ENCODE measurements at regions not wholly inside any gene's neighbourhood (a gene's known extent, or its start where the extent isn't known, plus 50 kb on each side); places are given as distances from the start of the nearest gene placed in this dataset.

DNA sequence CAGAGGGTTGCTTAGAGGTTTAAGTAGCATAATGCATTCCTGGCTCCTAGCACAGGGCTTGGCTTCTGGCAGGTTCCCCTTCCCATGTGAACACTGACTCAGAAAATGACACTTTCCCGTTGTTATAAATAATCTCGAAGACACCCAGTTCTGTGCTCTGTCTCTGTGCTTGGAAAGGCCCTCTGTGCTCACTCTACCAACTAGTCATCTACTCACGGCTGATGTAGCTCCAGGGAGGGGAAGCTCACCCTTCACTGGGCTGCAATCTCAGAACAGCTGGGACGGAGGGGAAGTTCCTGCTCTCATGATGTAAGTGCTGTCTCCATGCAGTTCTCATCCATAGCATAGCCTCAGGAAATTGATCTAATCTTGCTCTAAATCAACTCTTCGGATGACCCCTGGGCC lies 230.5 kb upstream of the ASIC2 start:
- Histone ChIP-seq H3K9me3 (ENCODE audit: low read depth, low read length, poor library complexity, severe bottlenecking) (no peaks in the 10 kb centered on the region), H3K27ac (ENCODE audit: low read depth, low read length, poor library complexity, severe bottlenecking) (no peak overlapping the region), H3K36me3 (ENCODE audit: insufficient read depth, low read length, poor library complexity, severe bottlenecking) (no peaks in the 10 kb centered on the region), H3K27me3 (replicated peaks; ENCODE audit: insufficient read depth, low read depth, low read length, poor library complexity) (no peaks in the 10 kb centered on the region), H3K4me3 (ENCODE audit: low read depth, low read length, poor library complexity, severe bottlenecking) (no peak overlapping the region), H3K4me1 (ENCODE audit: insufficient read depth, low read length, poor library complexity, severe bottlenecking) (no peaks in the 10 kb centered on the region)
- ChIA-PET CTCF (no interaction called here), POLR2A (ENCODE audit: low non-redundant PET) (no interaction called here)
- intact Hi-C loops (cut with micrococcal nuclease; ENCODE audit: unreplicated experiment), result loop anchor here (5.0 to 10.0 kb wide), 2 partner anchors 149 to 219 kb away; no protein-coding TSS in a partner anchor
- TF ChIP-seq, protein P1, sequence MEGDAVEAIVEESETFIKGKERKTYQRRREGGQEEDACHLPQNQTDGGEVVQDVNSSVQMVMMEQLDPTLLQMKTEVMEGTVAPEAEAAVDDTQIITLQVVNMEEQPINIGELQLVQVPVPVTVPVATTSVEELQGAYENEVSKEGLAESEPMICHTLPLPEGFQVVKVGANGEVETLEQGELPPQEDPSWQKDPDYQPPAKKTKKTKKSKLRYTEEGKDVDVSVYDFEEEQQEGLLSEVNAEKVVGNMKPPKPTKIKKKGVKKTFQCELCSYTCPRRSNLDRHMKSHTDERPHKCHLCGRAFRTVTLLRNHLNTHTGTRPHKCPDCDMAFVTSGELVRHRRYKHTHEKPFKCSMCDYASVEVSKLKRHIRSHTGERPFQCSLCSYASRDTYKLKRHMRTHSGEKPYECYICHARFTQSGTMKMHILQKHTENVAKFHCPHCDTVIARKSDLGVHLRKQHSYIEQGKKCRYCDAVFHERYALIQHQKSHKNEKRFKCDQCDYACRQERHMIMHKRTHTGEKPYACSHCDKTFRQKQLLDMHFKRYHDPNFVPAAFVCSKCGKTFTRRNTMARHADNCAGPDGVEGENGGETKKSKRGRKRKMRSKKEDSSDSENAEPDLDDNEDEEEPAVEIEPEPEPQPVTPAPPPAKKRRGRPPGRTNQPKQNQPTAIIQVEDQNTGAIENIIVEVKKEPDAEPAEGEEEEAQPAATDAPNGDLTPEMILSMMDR (conservative IDR thresholded peaks at IDR 0.05; ENCODE audit: low read depth, low read length), result no peak
- no peak for TF ChIP-seq EZH2 (IDR thresholded peaks at IDR 0.05; ENCODE audit: borderline replicate concordance, low read depth, low read length, poor library complexity, severe bottlenecking)
- no peak for DNase-seq (ENCODE audit: low spot score)
- no TSS peak for BruUV-seq (replicated peaks)

DNA sequence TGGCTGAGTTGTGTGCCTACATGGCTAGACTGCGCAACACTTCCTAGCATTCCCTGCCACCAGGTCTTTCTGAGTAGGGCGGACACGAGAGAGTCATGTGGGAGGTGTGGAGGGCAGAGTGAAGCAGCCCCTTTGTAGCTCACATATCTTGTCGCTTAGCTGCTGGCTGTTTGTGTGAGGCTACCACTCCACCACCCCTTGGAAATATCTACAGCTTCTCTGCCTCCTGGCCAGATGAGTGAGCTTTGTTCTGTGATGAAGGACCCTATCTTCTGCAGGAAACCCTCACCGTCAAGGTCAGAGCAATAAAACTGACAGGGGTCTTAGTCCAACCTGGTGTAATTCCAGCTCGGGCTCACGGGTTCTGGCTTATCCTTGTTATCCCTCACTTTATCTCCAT lies 232.1 kb upstream of the ASIC2 start:
- Histone ChIP-seq H3K4me3 (ENCODE audit: low read depth, low read length, poor library complexity, severe bottlenecking) (no peak overlapping the region), H3K36me3 (ENCODE audit: insufficient read depth, low read length, poor library complexity, severe bottlenecking) (no peaks in the 10 kb centered on the region), H3K9me3 (ENCODE audit: low read depth, low read length, poor library complexity, severe bottlenecking) (no peaks in the 10 kb centered on the region), H3K27ac (ENCODE audit: low read depth, low read length, poor library complexity, severe bottlenecking) (no peak overlapping the region), H3K27me3 (replicated peaks; ENCODE audit: insufficient read depth, low read depth, low read length, poor library complexity) (no peaks in the 10 kb centered on the region), H3K4me1 (ENCODE audit: insufficient read depth, low read length, poor library complexity, severe bottlenecking) (no peaks in the 10 kb centered on the region)
- ChIA-PET CTCF (no interaction called here), POLR2A (ENCODE audit: low non-redundant PET) (no interaction called here)
- DNase-seq (ENCODE audit: low spot score), result no peak
- intact Hi-C loops (cut with micrococcal nuclease; ENCODE audit: unreplicated experiment), result loop anchor here (10.0 kb wide), 1 partner anchor 220 kb away; no protein-coding TSS in a partner anchor
- BruUV-seq (replicated peaks), result no TSS peak
- TF ChIP-seq, protein P1 (conservative IDR thresholded peaks at IDR 0.05; ENCODE audit: low read depth, low read length), result no peak
- TF ChIP-seq EZH2 (IDR thresholded peaks at IDR 0.05; ENCODE audit: borderline replicate concordance, low read depth, low read length, poor library complexity, severe bottlenecking), result no peak

DNA sequence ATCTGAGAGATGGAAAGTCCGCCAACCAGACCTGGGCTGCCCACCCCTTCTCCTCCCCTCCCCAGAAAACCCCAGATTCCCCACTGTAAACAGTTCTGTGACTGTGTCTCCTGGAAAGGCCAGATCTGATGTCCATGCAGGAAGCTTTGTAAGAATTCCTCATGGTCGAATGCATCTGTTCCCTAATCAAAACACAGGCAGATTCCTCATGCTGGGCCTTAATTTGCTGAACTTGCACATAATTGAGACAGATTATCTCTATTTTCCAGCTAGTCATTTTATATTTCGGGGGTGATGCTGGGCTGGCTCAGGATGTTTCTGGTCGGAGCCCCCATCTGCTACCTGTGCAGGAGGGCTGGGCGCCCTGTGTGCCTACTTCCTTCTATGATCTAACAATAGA lies 233.6 kb upstream of the ASIC2 start:
- intact Hi-C loops (cut with micrococcal nuclease; ENCODE audit: unreplicated experiment), result loop anchor here (10.0 kb wide), 1 partner anchor 222 kb away; no protein-coding TSS in a partner anchor
- Histone ChIP-seq H3K4me1 (ENCODE audit: insufficient read depth, low read length, poor library complexity, severe bottlenecking) (no peaks in the 10 kb centered on the region), H3K9me3 (ENCODE audit: low read depth, low read length, poor library complexity, severe bottlenecking) (no peaks in the 10 kb centered on the region), H3K4me3 (ENCODE audit: low read depth, low read length, poor library complexity, severe bottlenecking) (no peak overlapping the region), H3K27me3 (replicated peaks; ENCODE audit: insufficient read depth, low read depth, low read length, poor library complexity) (no peaks in the 10 kb centered on the region), H3K27ac (ENCODE audit: low read depth, low read length, poor library complexity, severe bottlenecking) (no peak overlapping the region), H3K36me3 (ENCODE audit: insufficient read depth, low read length, poor library complexity, severe bottlenecking) (no peaks in the 10 kb centered on the region)
- no TSS peak for BruUV-seq (replicated peaks)
- CTCF ChIA-PET, result no interaction called here
- TF ChIP-seq, protein P1 (conservative IDR thresholded peaks at IDR 0.05; ENCODE audit: low read depth, low read length), result no peak
- no peak for TF ChIP-seq EZH2 (IDR thresholded peaks at IDR 0.05; ENCODE audit: borderline replicate concordance, low read depth, low read length, poor library complexity, severe bottlenecking)
- DNase-seq (ENCODE audit: low spot score), result no peak
- POLR2A ChIA-PET (ENCODE audit: low non-redundant PET), result no interaction called here
